H1 (cell line): ENCODE measurements at regions not wholly inside any gene's neighbourhood (a gene's known extent, or its start where the extent isn't known, plus 50 kb on each side); places are given as distances from the start of the nearest gene placed in this dataset.

ENCODE experiments used
- CTCF ChIA-PET: fragments of 300-600 bp; sonication (Branson Sonifier 250); formaldehyde crosslinking; loops from one replicate; lab custom pipeline; 2021; ENCODE audit not compliant: partially characterized antibody; lab: Charles Lee
- POLR2A ChIA-PET: fragments of 300-600 bp; sonication (Branson Sonifier 250); formaldehyde crosslinking; loops from one replicate; lab custom pipeline; 2021; ENCODE audit warnings: inconsistent platforms; ENCODE audit not compliant: partially characterized antibody; lab: Charles Lee
- DNase-seq, 2 experiments: peaks; one replicate each; pipeline versions ENCODE4 v3.0.0 to v3.0.0-alpha.2; 2010 to 2022; ENCODE audit warnings: low spot score in 2 of 2, low read depth in 1 of 2, mixed read lengths in 1 of 2
- FAIRE-seq: peaks from 2 replicates; lab custom pipeline; 2011; peaks lifted over from hg19 to GRCh38; lab: Jason Lieb, UNC
- H2AFZ ChIP-seq: 2 replicates; pipeline ENCODE4 v1.8.1; 2012; ENCODE audit warnings: low read length, inconsistent platforms
- H2AK5ac ChIP-seq: 2 replicates; pipeline ENCODE4 v1.6.1; 2013; ENCODE audit warnings: low read depth, low read length
- H2BK120ac ChIP-seq: replicated peaks from 2 replicates; pipeline ENCODE3; 2013; ENCODE audit warnings: low read depth, low read length, inconsistent platforms
- H2BK12ac ChIP-seq: 2 replicates; pipeline ENCODE4 v1.6.1; 2013; ENCODE audit warnings: low read depth, low read length
- H2BK15ac ChIP-seq: 2 replicates; pipeline ENCODE4 v1.6.1; 2013; ENCODE audit warnings: low read length
- H2BK20ac ChIP-seq: 2 replicates; pipeline ENCODE4 v1.6.1; 2013; ENCODE audit warnings: low read length
- H2BK5ac ChIP-seq: 2 replicates; pipeline ENCODE4 v1.6.1; 2013; ENCODE audit warnings: low read depth, low read length
- H3K14ac ChIP-seq: 2 replicates; pipeline ENCODE4 v1.6.1; 2013; ENCODE audit warnings: inconsistent platforms; ENCODE audit not compliant: insufficient read length
- H3K18ac ChIP-seq: 2 replicates; pipeline ENCODE4 v1.6.1; 2013; ENCODE audit warnings: low read length; ENCODE audit errors: extremely low read depth
- H3K23ac ChIP-seq: 2 replicates; pipeline ENCODE4 v1.6.1; 2013; ENCODE audit warnings: inconsistent platforms; ENCODE audit not compliant: insufficient read length
- H3K23me2 ChIP-seq: 2 replicates; pipeline ENCODE4 v1.6.1; 2013; ENCODE audit warnings: low read depth, low read length
- H3K27ac ChIP-seq: 2 replicates; pipeline ENCODE4 v1.6.1; 2011; ENCODE audit warnings: low read depth, low read length, inconsistent platforms
- H3K27me3 ChIP-seq, 4 experiments: replicated peaks in 1 of 4; 1 replicate in 1 of 4; 2 replicates in 3 of 4; pipeline versions ENCODE4 v1.6.1 to v1.8.1; 2011 to 2013; ENCODE audit warnings: low read length in 3 of 4, mild to moderate bottlenecking in 3 of 4, inconsistent platforms in 2 of 4, mixed read lengths in 2 of 4, moderate library complexity in 1 of 4; ENCODE audit not compliant: control insufficient read depth in 3 of 4, insufficient read depth in 3 of 4; ENCODE audit errors: extremely low read depth in 1 of 4
- H3K36me3 ChIP-seq, 4 experiments: 2 replicates each; pipeline versions ENCODE4 v1.6.1 to v1.8.1; 2011 to 2013; ENCODE audit warnings: mild to moderate bottlenecking in 4 of 4, low read length in 3 of 4, moderate library complexity in 2 of 4, control low read depth in 1 of 4, inconsistent platforms in 1 of 4; ENCODE audit not compliant: insufficient read depth in 4 of 4, control insufficient read depth in 2 of 4
- H3K4ac ChIP-seq: replicated peaks from 2 replicates; pipeline ENCODE3; 2013; ENCODE audit warnings: low read length, low read depth, mixed read lengths, inconsistent platforms; ENCODE audit not compliant: insufficient read length
- H3K4me1 ChIP-seq, 4 experiments: replicated peaks in 1 of 4; 1 replicate in 1 of 4; 2 replicates in 3 of 4; pipeline versions ENCODE4 v1.6.1 to v1.8.1; 2011 to 2013; ENCODE audit warnings: low read length in 3 of 4, inconsistent platforms in 2 of 4, mixed read lengths in 1 of 4; ENCODE audit not compliant: insufficient read depth in 4 of 4, control insufficient read depth in 3 of 4
- H3K4me2 ChIP-seq, 2 experiments: 2 replicates each; pipeline versions ENCODE4 v1.6.1 to v1.8.1; 2011 to 2013; ENCODE audit warnings: low read depth in 2 of 2, low read length in 2 of 2, control low read depth in 1 of 2, inconsistent platforms in 1 of 2, mild to moderate bottlenecking in 1 of 2; ENCODE audit not compliant: insufficient read depth in 1 of 2
- H3K4me3 ChIP-seq, 4 experiments: fragments of 200-600, 300-600 bp in 1 of 4; sonication (generic), shearing (Covaris generic), sonication (Bioruptor Twin) in 1 of 4; 2 replicates each; pipeline versions ENCODE4 v1.5.1 to v1.8.1; 2011 to 2016; ENCODE audit warnings: low read length in 4 of 4, low read depth in 3 of 4, control low read depth in 2 of 4, inconsistent platforms in 2 of 4, mild to moderate bottlenecking in 2 of 4, mixed read lengths in 1 of 4, moderate library complexity in 1 of 4; ENCODE audit not compliant: insufficient read depth in 2 of 4; ENCODE audit errors: extremely low read depth in 1 of 4
- H3K56ac ChIP-seq: replicated peaks from 2 replicates; pipeline ENCODE3; 2013; ENCODE audit warnings: low read depth, mild to moderate bottlenecking, mixed read lengths, low read length, inconsistent platforms; ENCODE audit not compliant: insufficient read length
- H3K79me1 ChIP-seq: 2 replicates; pipeline ENCODE4 v1.6.1; 2013; ENCODE audit warnings: low read depth, low read length, control low read depth
- H3K79me2 ChIP-seq, 2 experiments: 2 replicates each; pipeline versions ENCODE4 v1.6.1 to v1.8.1; 2012 to 2013; ENCODE audit warnings: low read length in 2 of 2, mild to moderate bottlenecking in 2 of 2, inconsistent platforms in 1 of 2; ENCODE audit not compliant: insufficient read depth in 2 of 2, control insufficient read depth in 1 of 2
- H3K9ac ChIP-seq, 4 experiments: replicated peaks in 1 of 4; 1 replicate in 1 of 4; 2 replicates in 3 of 4; pipeline versions ENCODE4 v1.6.1 to v1.8.1; 2011 to 2013; ENCODE audit warnings: low read depth in 3 of 4, low read length in 3 of 4, control low read depth in 2 of 4, mild to moderate bottlenecking in 2 of 4, moderate library complexity in 2 of 4, inconsistent platforms in 1 of 4; ENCODE audit errors: extremely low read depth in 1 of 4
- H3K9me3 ChIP-seq, 2 experiments: 2 replicates each; pipeline versions ENCODE4 v1.6.1 to v1.8.1; 2012 to 2013; ENCODE audit warnings: mild to moderate bottlenecking in 2 of 2, moderate library complexity in 2 of 2, control low read depth in 1 of 2, inconsistent platforms in 1 of 2, low read depth in 1 of 2, low read length in 1 of 2, mixed read lengths in 1 of 2; ENCODE audit not compliant: insufficient read depth in 2 of 2
- H4K20me1 ChIP-seq, 2 experiments: replicated peaks in 1 of 2; 2 replicates each; pipeline versions ENCODE3 to v1.8.1; 2011 to 2013; ENCODE audit warnings: inconsistent platforms in 2 of 2, low read length in 2 of 2, mild to moderate bottlenecking in 1 of 2; ENCODE audit not compliant: insufficient read depth in 2 of 2, control insufficient read depth in 1 of 2
- H4K5ac ChIP-seq: 2 replicates; pipeline ENCODE4 v1.6.1; 2013; ENCODE audit warnings: low read length, low read depth, mixed read lengths, inconsistent platforms; ENCODE audit not compliant: insufficient read length
- H4K8ac ChIP-seq: 2 replicates; pipeline ENCODE4 v1.8.0; 2013; ENCODE audit warnings: mild to moderate bottlenecking, moderate library complexity, low read length, inconsistent platforms; ENCODE audit not compliant: insufficient read depth; ENCODE audit errors: extremely low read depth
- H4K91ac ChIP-seq: replicated peaks from 2 replicates; pipeline ENCODE3; 2013; ENCODE audit warnings: low read length, mixed read lengths, inconsistent platforms; ENCODE audit not compliant: insufficient read length
- BRCA1 ChIP-seq: IDR thresholded peaks from 2 replicates; pipeline ENCODE4 v1.6.1; 2012; ENCODE audit warnings: low read depth, low read length, improper control_type of control experiment
- CHD1 ChIP-seq: IDR thresholded peaks from 2 replicates; pipeline ENCODE4 v1.6.1; 2012; ENCODE audit warnings: low read depth, low read length, improper control_type of control experiment
- CTCF ChIP-seq, 3 experiments: IDR thresholded peaks; 1 replicate in 2 of 3; 2 replicates in 1 of 3; pipeline versions ENCODE4 v1.5.1 to v1.6.1; 2011; ENCODE audit warnings: low read length in 3 of 3, mild to moderate bottlenecking in 3 of 3, inconsistent platforms in 2 of 3, low read depth in 1 of 3, moderate library complexity in 1 of 3; ENCODE audit not compliant: insufficient read depth in 1 of 3; ENCODE audit errors: control extremely low read depth in 1 of 3
- GABPA ChIP-seq: IDR thresholded peaks from 2 replicates; pipeline ENCODE4 v1.6.1; 2011; ENCODE audit warnings: mild to moderate bottlenecking, low read length, moderate library complexity, borderline replicate concordance; ENCODE audit not compliant: insufficient read depth
- KDM4A ChIP-seq: IDR thresholded peaks from one replicate; pipeline ENCODE4 v1.7.1; 2012; ENCODE audit warnings: low read depth, mild to moderate bottlenecking, moderate library complexity, low read length, inconsistent platforms; ENCODE audit not compliant: severe bottlenecking
- MAFK ChIP-seq: IDR thresholded peaks from 2 replicates; pipeline ENCODE4 v1.6.1; 2012; ENCODE audit warnings: low read depth, mild to moderate bottlenecking, improper control_type of control experiment, low read length
- NRF1 ChIP-seq: IDR thresholded peaks from 2 replicates; pipeline ENCODE4 v1.6.1; 2011; ENCODE audit warnings: mild to moderate bottlenecking, low read depth, low read length, improper control_type of control experiment
- RFX5 ChIP-seq: IDR thresholded peaks from 2 replicates; pipeline ENCODE4 v1.6.1; 2011; ENCODE audit warnings: low read depth, low read length, improper control_type of control experiment, borderline replicate concordance
- RNF2 ChIP-seq: fragments of 200-900, 300-1000 bp; sonication (generic); IDR thresholded peaks from 2 replicates; pipeline ENCODE4 v1.7.1; 2016; ENCODE audit warnings: borderline replicate concordance, low read depth, mild to moderate bottlenecking, antibody characterized with exemption, low read length; ENCODE audit not compliant: poor library complexity, severe bottlenecking; ENCODE audit errors: missing control alignments
- RXRA ChIP-seq: IDR thresholded peaks from 2 replicates; pipeline ENCODE4 v1.6.1; 2011; ENCODE audit warnings: low read depth, mild to moderate bottlenecking, low read length, moderate library complexity; ENCODE audit not compliant: insufficient read depth
- SP4 ChIP-seq: IDR thresholded peaks from 2 replicates; pipeline ENCODE4 v1.6.1; 2012; ENCODE audit warnings: low read length, inconsistent platforms
- YY1 ChIP-seq: IDR thresholded peaks from 2 replicates; pipeline ENCODE4 v1.6.1; 2011; ENCODE audit warnings: low read depth, mild to moderate bottlenecking, low read length
- ZNF274 ChIP-seq: IDR thresholded peaks from 2 replicates; pipeline ENCODE4 v1.7.0; 2012; ENCODE audit warnings: low read length, borderline replicate concordance; ENCODE audit errors: extremely low read depth
- WGBS, 2 experiments: shearing (Covaris generic) in 1 of 2; methylation state at CpG; one replicate each; pipeline versions ENCODE4 v1.1.6 to v1.1.7; 2013 to 2015; ENCODE audit warnings: low lambda C conversion rate in 2 of 2, mixed read lengths in 2 of 2, inconsistent platforms in 1 of 2, low coverage in 1 of 2, missing lambda C conversion rate in 1 of 2; ENCODE audit not compliant: insufficient replicate concordance in 2 of 2, insufficient coverage in 1 of 2, insufficient read length in 1 of 2; ENCODE audit errors: extremely low coverage in 1 of 2, missing lambda C conversion rate in 1 of 2; 5-methylcytosine and 5-hydroxymethylcytosine counted together

GRCh38 chr5:56383761-56384160, 150.6 kb upstream of the ANKRD55 start:
- H3K4me1 ChIP-seq: no peaks in the 10 kb centered on the region
- H4K20me1 ChIP-seq: no peaks in the 10 kb centered on the region
- WGBS, 2 experiments: 96% methylated on average over 10 of the region's 10 CpGs; no CpG with 5 or more reads in 1 of the 2 experiments
- H3K4me2 ChIP-seq: no peak overlapping the region
- H3K79me2 ChIP-seq: no peaks in the 10 kb centered on the region
- POLR2A ChIA-PET: no interaction called here
- no peak overlapping the region for H4K5ac ChIP-seq
- no peak overlapping the region for H3K14ac ChIP-seq
- H3K18ac ChIP-seq: no peak overlapping the region
- H3K27me3 ChIP-seq: no peaks in the 10 kb centered on the region
- H3K4me3 ChIP-seq: no peak overlapping the region
- no peak overlapping the region for H3K27ac ChIP-seq
- H2BK20ac ChIP-seq: no peak overlapping the region
- H3K23ac ChIP-seq: no peak overlapping the region
- DNase-seq (no peak), FAIRE-seq (no peak)
- CTCF ChIA-PET: no interaction called here
- H2BK15ac ChIP-seq: no peak overlapping the region
- H4K8ac ChIP-seq: no peak overlapping the region
- no peak overlapping the region for H3K56ac ChIP-seq
- no peaks in the 10 kb centered on the region for H3K23me2 ChIP-seq
- no peaks in the 10 kb centered on the region for H3K9me3 ChIP-seq
- no peak overlapping the region for H4K91ac ChIP-seq
- H2BK5ac ChIP-seq: no peak overlapping the region
- no peak overlapping the region for H2AFZ ChIP-seq
- H2AK5ac ChIP-seq: no peak overlapping the region
- no peaks in the 10 kb centered on the region for H3K36me3 ChIP-seq
- H2BK120ac ChIP-seq: no peak overlapping the region
- no peaks in the 10 kb centered on the region for H3K79me1 ChIP-seq
- H2BK12ac ChIP-seq: no peak overlapping the region
- H3K9ac ChIP-seq: no peak overlapping the region
- no peak overlapping the region for H3K4ac ChIP-seq
- TF ChIP-seq RXRA: no peak
- no peak for TF ChIP-seq ZNF274
- no peak for TF ChIP-seq NRF1
- TF ChIP-seq YY1: no peak
- no peak for TF ChIP-seq BRCA1
- no peak for TF ChIP-seq SP4
- TF ChIP-seq RNF2: no peak
- TF ChIP-seq GABPA: no peak
- TF ChIP-seq MAFK: no peak
- no peak for TF ChIP-seq CHD1
- TF ChIP-seq KDM4A: no peak
- TF ChIP-seq RFX5: no peak
- TF ChIP-seq CTCF (IDR thresholded peaks at IDR 0.05; ENCODE audit: control extremely low read depth in 1 of 3, insufficient read depth in 1 of 3, low read depth in 1 of 3, low read length in 3 of 3): no peak
